Neuronal stem cell (in vitro differentiated cells): ENCODE measurements at regions not wholly inside any gene's neighbourhood (a gene's known extent, or its start where the extent isn't known, plus 50 kb on each side); places are given as distances from the start of the nearest gene placed in this dataset.

Source experiments
- DNase-seq: peaks from one replicate; pipeline ENCODE4 v3.0.0-alpha.2; 2013; ENCODE audit warnings: low spot score
- H2AFZ ChIP-seq: one replicate; pipeline ENCODE4 v1.6.1; 2013; ENCODE audit warnings: mild to moderate bottlenecking, low read length, inconsistent platforms
- H2AK5ac ChIP-seq: 2 replicates; pipeline ENCODE4 v1.6.1; 2013; ENCODE audit warnings: low read depth, mild to moderate bottlenecking, inconsistent platforms, low read length, moderate library complexity, mixed read lengths
- H2BK120ac ChIP-seq: 2 replicates; pipeline ENCODE4 v1.6.1; 2013; ENCODE audit warnings: low read depth, mild to moderate bottlenecking, inconsistent platforms, low read length, moderate library complexity, mixed read lengths
- H2BK12ac ChIP-seq: one replicate; pipeline ENCODE4 v1.6.1; 2013; ENCODE audit warnings: low read length, inconsistent platforms
- H2BK15ac ChIP-seq: 2 replicates; pipeline ENCODE4 v1.6.1; 2013; ENCODE audit warnings: mild to moderate bottlenecking, low read length, inconsistent platforms, mixed read lengths
- H2BK5ac ChIP-seq: one replicate; pipeline ENCODE4 v1.6.1; 2013; ENCODE audit warnings: inconsistent platforms, mild to moderate bottlenecking, low read length, moderate library complexity
- H3K14ac ChIP-seq: one replicate; pipeline ENCODE4 v1.6.1; 2013; ENCODE audit warnings: low read length, inconsistent platforms
- H3K18ac ChIP-seq: 2 replicates; pipeline ENCODE4 v1.6.1; 2013; ENCODE audit warnings: low read length, inconsistent platforms
- H3K23ac ChIP-seq: 2 replicates; pipeline ENCODE4 v1.6.1; 2013; ENCODE audit warnings: low read depth, mild to moderate bottlenecking, mixed read lengths, low read length, inconsistent platforms; ENCODE audit not compliant: poor library complexity
- H3K27ac ChIP-seq: replicated peaks from 3 replicates; pipeline ENCODE4 v1.5.1; 2013; ENCODE audit warnings: low read length, inconsistent platforms
- H3K27me3 ChIP-seq, 3 experiments: 2 replicates each; pipeline ENCODE4 v1.6.1; 2013; ENCODE audit warnings: low read length in 3 of 3, mild to moderate bottlenecking in 2 of 3, inconsistent platforms in 1 of 3, low read depth in 1 of 3, mixed read lengths in 1 of 3, moderate library complexity in 1 of 3; ENCODE audit not compliant: control insufficient read depth in 3 of 3, insufficient read depth in 3 of 3
- H3K36me3 ChIP-seq, 2 donors: replicated peaks in 1 of 2; 2 replicates each; pipeline ENCODE4 v1.6.1; 2013; ENCODE audit warnings: low read length in 2 of 2; ENCODE audit not compliant: control insufficient read depth in 2 of 2, insufficient read depth in 2 of 2
- H3K4ac ChIP-seq: 2 replicates; pipeline ENCODE4 v1.6.1; 2013; ENCODE audit warnings: inconsistent platforms, mild to moderate bottlenecking, low read length, moderate library complexity
- H3K4me1 ChIP-seq, 2 donors: 1 replicate in 1 of 2; 2 replicates in 1 of 2; pipeline ENCODE4 v1.6.1; 2013; ENCODE audit warnings: low read length in 2 of 2, low read depth in 1 of 2; ENCODE audit not compliant: control insufficient read depth in 2 of 2, insufficient read depth in 1 of 2
- H3K4me2 ChIP-seq: one replicate; pipeline ENCODE4 v1.6.1; 2013; ENCODE audit warnings: mild to moderate bottlenecking, low read length, inconsistent platforms; ENCODE audit not compliant: insufficient read depth, poor library complexity, severe bottlenecking
- H3K4me3 ChIP-seq, 2 donors: 2 replicates each; pipeline ENCODE4 v1.5.1; 2013; ENCODE audit warnings: low read length in 2 of 2, mild to moderate bottlenecking in 2 of 2, inconsistent platforms in 1 of 2, moderate library complexity in 1 of 2
- H3K79me1 ChIP-seq: one replicate; pipeline ENCODE4 v1.6.1; 2013; ENCODE audit warnings: low read depth, mild to moderate bottlenecking, inconsistent platforms, low read length, moderate library complexity
- H3K9ac ChIP-seq: one replicate; pipeline ENCODE4 v1.6.1; 2013; ENCODE audit warnings: mild to moderate bottlenecking, low read depth, low read length, inconsistent platforms; ENCODE audit not compliant: poor library complexity
- H3K9me3 ChIP-seq, 2 donors: replicated peaks in 1 of 2; 2 replicates each; pipeline versions ENCODE3 to v1.6.1; 2013; ENCODE audit warnings: low read length in 2 of 2, mild to moderate bottlenecking in 2 of 2, inconsistent platforms in 1 of 2, low read depth in 1 of 2, mixed read lengths in 1 of 2, moderate library complexity in 1 of 2; ENCODE audit not compliant: control insufficient read depth in 2 of 2, insufficient read depth in 1 of 2
- H4K8ac ChIP-seq: one replicate; pipeline ENCODE4 v1.6.1; 2013; ENCODE audit warnings: low read depth, mild to moderate bottlenecking, inconsistent platforms, low read length, moderate library complexity
- H4K91ac ChIP-seq: one replicate; pipeline ENCODE4 v1.6.1; 2013; ENCODE audit warnings: low read length, low read depth, mild to moderate bottlenecking, inconsistent platforms; ENCODE audit not compliant: poor library complexity
- WGBS, 2 donors: extraction: QIAGEN DNeasy Blood & Tissue Kit; methylation state at CpG; one replicate each; pipeline ENCODE4 v1.1.7; 2013; ENCODE audit warnings: missing lambda C conversion rate in 2 of 2, mixed read lengths in 1 of 2; ENCODE audit not compliant: insufficient read length in 2 of 2, insufficient replicate concordance in 1 of 2; ENCODE audit errors: extremely low coverage in 2 of 2; 5-methylcytosine and 5-hydroxymethylcytosine counted together

DNA sequence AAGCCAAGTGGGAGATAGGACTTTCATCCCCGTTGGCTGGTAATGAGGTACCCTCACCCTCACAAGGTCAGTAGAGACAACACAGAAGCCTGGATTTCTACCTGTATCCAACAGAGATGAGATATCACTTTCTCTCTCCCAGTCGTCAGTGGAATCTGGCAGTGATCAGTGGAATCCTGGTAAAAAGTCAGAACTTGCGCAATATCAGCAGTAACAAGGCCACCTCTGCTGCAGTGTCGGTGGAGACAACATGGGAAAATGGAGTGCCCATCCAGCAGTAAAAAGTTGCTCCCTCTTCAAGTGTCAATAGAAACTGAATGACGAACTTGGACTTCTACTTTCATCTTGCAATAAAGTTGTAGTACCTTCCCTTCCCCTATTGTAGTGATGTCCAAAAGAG lies 615.9 kb downstream of the ETS1 start:
- no peak overlapping the region for H4K8ac ChIP-seq
- H3K23ac ChIP-seq, result no peak overlapping the region
- no peak overlapping the region for H2AK5ac ChIP-seq
- no peak overlapping the region for H4K91ac ChIP-seq
- WGBS, 2 donors, result no CpG with 5 or more reads among the region's 5 CpGs
- H2BK15ac ChIP-seq, result no peak overlapping the region
- peaks cover 0 to 2% (median 0%) of the 10 kb centered on the region in 3 experiments for H3K27me3 ChIP-seq
- H3K4me2 ChIP-seq, result no peak overlapping the region
- H2BK120ac ChIP-seq, result no peak overlapping the region
- peaks cover 0 to 21% of the 10 kb centered on the region in 2 donors for H3K9me3 ChIP-seq
- no peaks in the 10 kb centered on the region for H3K36me3 ChIP-seq
- no peak overlapping the region for H2BK12ac ChIP-seq
- H3K79me1 ChIP-seq, result no peaks in the 10 kb centered on the region
- H3K9ac ChIP-seq, result no peak overlapping the region
- no peak overlapping the region for H3K27ac ChIP-seq
- H3K18ac ChIP-seq, result no peak overlapping the region
- no peak overlapping the region for H3K4ac ChIP-seq
- no peak overlapping the region for H3K14ac ChIP-seq
- H3K4me1 ChIP-seq, result no peaks in the 10 kb centered on the region
- H2AFZ ChIP-seq, result no peak overlapping the region
- no peak overlapping the region for H3K4me3 ChIP-seq
- no peak for DNase-seq
- no peak overlapping the region for H2BK5ac ChIP-seq

DNA sequence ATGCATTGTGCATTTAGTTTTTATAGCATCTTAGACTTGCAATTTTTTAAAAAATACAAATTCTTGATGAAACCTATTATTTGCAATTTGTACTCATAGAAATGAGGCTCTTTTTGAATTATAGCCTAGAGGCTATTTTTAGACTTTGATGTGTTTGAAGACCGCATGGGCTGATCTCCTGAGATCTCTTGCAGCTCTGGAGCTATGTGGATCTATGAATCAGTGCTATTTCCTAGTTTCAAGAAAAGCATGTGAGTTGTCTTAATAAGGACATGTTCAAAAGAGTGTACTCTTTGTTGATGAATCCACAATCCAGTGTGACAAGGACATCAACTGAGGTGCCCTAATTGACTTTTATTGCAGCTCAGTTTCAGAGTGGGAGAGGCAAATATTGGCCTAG lies 620.5 kb downstream of the ETS1 start:
- Histone ChIP-seq H3K36me3 (no peaks in the 10 kb centered on the region), H4K8ac (no peak overlapping the region), H3K4ac (no peak overlapping the region), H2BK120ac (no peak overlapping the region), H2AFZ (peak overlapping the region; percentile 42), H3K4me3 (no peak overlapping the region), H3K18ac (no peak overlapping the region), H3K27me3 (peaks cover 0 to 2% (median 0%) of the 10 kb centered on the region in 3 experiments), H2BK5ac (no peak overlapping the region), H3K14ac (no peak overlapping the region), H3K23ac (no peak overlapping the region), H3K9ac (no peak overlapping the region), H3K4me2 (no peak overlapping the region), H2AK5ac (no peak overlapping the region), H3K79me1 (no peaks in the 10 kb centered on the region), H3K4me1 (peaks cover 0 to 2% of the 10 kb centered on the region in 2 donors), H2BK15ac (no peak overlapping the region), H3K27ac (no peak overlapping the region), H4K91ac (no peak overlapping the region), H2BK12ac (no peak overlapping the region), H3K9me3 (peaks cover 0 to 12% of the 10 kb centered on the region in 2 donors)
- WGBS, 2 donors, result no CpG with 5 or more reads among the region's 1 CpG
- no peak for DNase-seq

DNA sequence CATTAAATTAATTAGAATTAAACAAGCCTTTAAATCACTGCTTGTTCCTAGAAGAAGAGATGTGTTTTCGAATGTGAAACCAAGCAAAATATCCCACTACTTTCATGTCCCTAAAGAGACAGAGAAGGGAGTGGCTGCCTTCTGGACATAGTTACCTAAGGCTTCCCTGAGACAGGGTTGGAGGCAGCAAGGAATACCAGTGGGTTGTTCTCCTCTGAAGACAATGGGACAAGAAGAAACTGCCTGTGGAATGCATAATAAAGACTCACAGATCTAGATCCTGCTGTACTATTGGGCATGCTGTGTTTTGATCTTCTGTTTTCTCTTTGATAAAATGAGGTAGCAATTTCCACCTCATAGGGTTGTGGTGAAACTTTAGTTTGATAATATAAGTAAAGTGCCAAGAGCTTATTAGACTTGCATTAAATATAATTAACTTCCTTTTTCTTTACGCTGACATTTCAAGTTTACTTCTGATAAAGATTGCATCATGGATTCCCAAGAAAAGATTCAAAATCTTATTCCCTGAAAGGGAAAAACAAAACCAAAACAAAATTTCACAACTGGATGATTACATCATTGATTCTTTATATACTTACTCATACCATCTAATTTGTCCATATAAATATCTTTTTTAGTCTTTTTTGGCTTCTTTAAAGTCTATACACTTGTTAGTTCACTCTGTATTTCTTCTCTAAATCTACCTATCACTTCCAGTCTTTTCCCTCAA lies 621.3 kb downstream of the ETS1 start:
- H3K27me3 ChIP-seq, result peaks cover 0 to 2% (median 0%) of the 10 kb centered on the region in 3 experiments
- no peaks in the 10 kb centered on the region for H3K79me1 ChIP-seq
- H3K27ac ChIP-seq, result no peak overlapping the region
- no peak overlapping the region for H3K9ac ChIP-seq
- H3K9me3 ChIP-seq, result peaks cover 0 to 7% of the 10 kb centered on the region in 2 donors
- H2BK15ac ChIP-seq, result no peak overlapping the region
- no peak overlapping the region for H2BK120ac ChIP-seq
- DNase-seq, result no peak
- H3K4me1 ChIP-seq, result peaks cover 0 to 2% of the 10 kb centered on the region in 2 donors
- H3K4me3 ChIP-seq, result no peak overlapping the region
- no peak overlapping the region for H3K4ac ChIP-seq
- no peak overlapping the region for H4K91ac ChIP-seq
- H2BK12ac ChIP-seq, result no peak overlapping the region
- H2AK5ac ChIP-seq, result no peak overlapping the region
- no peak overlapping the region for H3K4me2 ChIP-seq
- H3K23ac ChIP-seq, result no peak overlapping the region
- peak overlapping the region; percentile 15 for H2AFZ ChIP-seq
- H3K14ac ChIP-seq, result no peak overlapping the region
- no CpG with 5 or more reads among the region's 2 CpGs for WGBS, 2 donors
- H2BK5ac ChIP-seq, result no peak overlapping the region
- H3K18ac ChIP-seq, result no peak overlapping the region
- H3K36me3 ChIP-seq, result no peaks in the 10 kb centered on the region
- H4K8ac ChIP-seq, result no peak overlapping the region

GRCh38 chr11:127962416-127962815 lies 624.9 kb downstream of the ETS1 start:
- no peak overlapping the region for H3K9ac ChIP-seq
- DNase-seq, result no peak
- no peaks in the 10 kb centered on the region for H3K27me3 ChIP-seq
- no peak overlapping the region for H3K4me3 ChIP-seq
- H2AK5ac ChIP-seq, result no peak overlapping the region
- H3K4ac ChIP-seq, result no peak overlapping the region
- no peak overlapping the region for H3K18ac ChIP-seq
- H3K14ac ChIP-seq, result no peak overlapping the region
- H3K27ac ChIP-seq, result no peak overlapping the region
- H3K9me3 ChIP-seq, result no peaks in the 10 kb centered on the region
- no peak overlapping the region for H2BK15ac ChIP-seq
- H3K23ac ChIP-seq, result no peak overlapping the region
- no peak overlapping the region for H3K4me2 ChIP-seq
- no peak overlapping the region for H2AFZ ChIP-seq
- H3K4me1 ChIP-seq, result peaks cover 0 to 2% of the 10 kb centered on the region in 2 donors
- WGBS, 2 donors, result no CpG with 5 or more reads among the region's 1 CpG
- H4K8ac ChIP-seq, result no peak overlapping the region
- no peaks in the 10 kb centered on the region for H3K36me3 ChIP-seq
- H3K79me1 ChIP-seq, result no peaks in the 10 kb centered on the region
- no peak overlapping the region for H2BK12ac ChIP-seq
- no peak overlapping the region for H2BK120ac ChIP-seq
- H2BK5ac ChIP-seq, result no peak overlapping the region
- no peak overlapping the region for H4K91ac ChIP-seq
